ENCODE measurements at regions not wholly inside any gene's neighbourhood (a gene's known extent, or its start where the extent isn't known, plus 50 kb on each side); places are given as distances from the start of the nearest gene placed in this dataset.

GRCh38 chr7:35333265-35333664 lies 79.4 kb upstream of the TBX20 start:
- no peak for DNase-seq (ENCODE audit: low read depth in 6 of 9, low spot score in 9 of 9)
- Histone ChIP-seq H3K36me3 (ENCODE audit: control insufficient read depth in 2 of 2, insufficient read depth in 2 of 2, low read length in 1 of 2) (no peaks in the 10 kb centered on the region), H3K9me3 (ENCODE audit: control insufficient read depth in 2 of 2, insufficient read depth in 1 of 2, low read length in 1 of 2) (no peaks in the 10 kb centered on the region), H3K27me3 (ENCODE audit: control insufficient read depth in 2 of 2, insufficient read depth in 1 of 2, low read length in 1 of 2) (peaks cover 0 to 2% of the 10 kb centered on the region in 2 donors), H3K4me3 (ENCODE audit: low read length in 2 of 2) (no peak overlapping the region), H3K4me1 (ENCODE audit: control insufficient read depth in 2 of 2, insufficient read depth in 2 of 2, low read length in 2 of 2) (no peaks in the 10 kb centered on the region), H3K27ac (ENCODE audit: low read depth in 1 of 2, low read length in 1 of 2) (no peak overlapping the region)
- 95% methylated on average over 3 of the region's 3 CpGs for WGBS

- no peaks in the 10 kb centered on the region for H3K36me3 ChIP-seq (ENCODE audit: control insufficient read depth in 2 of 2, insufficient read depth in 2 of 2, low read length in 1 of 2)
- H3K27ac ChIP-seq (ENCODE audit: low read depth in 1 of 2, low read length in 1 of 2) = no peak overlapping the region
- no peaks in the 10 kb centered on the region for H3K9me3 ChIP-seq (ENCODE audit: control insufficient read depth in 2 of 2, insufficient read depth in 1 of 2, low read length in 1 of 2)
- peaks cover 0 to 2% of the 10 kb centered on the region in 2 donors for H3K27me3 ChIP-seq (ENCODE audit: control insufficient read depth in 2 of 2, insufficient read depth in 1 of 2, low read length in 1 of 2)
- 74% methylated on average over 20 of the region's 20 CpGs for WGBS
- no peak overlapping the region for H3K4me3 ChIP-seq (ENCODE audit: low read length in 2 of 2)
- H3K4me1 ChIP-seq (ENCODE audit: control insufficient read depth in 2 of 2, insufficient read depth in 2 of 2, low read length in 2 of 2) = no peaks in the 10 kb centered on the region
- no peak for DNase-seq (ENCODE audit: low read depth in 6 of 9, low spot score in 9 of 9)
Observed at GRCh38 chr7:35331730-35332678, 78.1 kb upstream of the TBX20 start.

DNA sequence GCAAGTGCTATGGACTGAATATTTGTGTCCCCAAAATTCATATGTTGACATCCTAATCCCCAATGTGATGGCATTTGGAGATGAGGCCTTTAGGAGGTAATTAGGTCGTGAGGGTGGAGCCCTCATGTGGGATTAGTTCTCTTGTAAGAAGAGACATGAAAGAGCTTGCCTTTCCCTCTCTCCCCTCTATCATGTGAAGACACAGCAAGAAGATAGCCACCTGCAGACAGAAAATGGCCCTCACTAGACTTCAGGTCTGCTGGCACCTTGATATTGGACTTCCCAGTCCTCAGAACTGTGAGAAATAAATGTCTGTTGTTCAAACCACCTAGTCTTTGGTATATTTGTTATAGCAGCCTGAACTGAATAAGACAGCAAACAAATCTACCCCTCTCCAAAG lies 75.1 kb upstream of the TBX20 start:
- WGBS = 85% methylated on average over 1 of the region's 1 CpG
- no peak for DNase-seq (ENCODE audit: low read depth in 6 of 9, low spot score in 9 of 9)
- H3K4me1 ChIP-seq (ENCODE audit: control insufficient read depth in 2 of 2, insufficient read depth in 2 of 2, low read length in 2 of 2) = no peaks in the 10 kb centered on the region

DNA sequence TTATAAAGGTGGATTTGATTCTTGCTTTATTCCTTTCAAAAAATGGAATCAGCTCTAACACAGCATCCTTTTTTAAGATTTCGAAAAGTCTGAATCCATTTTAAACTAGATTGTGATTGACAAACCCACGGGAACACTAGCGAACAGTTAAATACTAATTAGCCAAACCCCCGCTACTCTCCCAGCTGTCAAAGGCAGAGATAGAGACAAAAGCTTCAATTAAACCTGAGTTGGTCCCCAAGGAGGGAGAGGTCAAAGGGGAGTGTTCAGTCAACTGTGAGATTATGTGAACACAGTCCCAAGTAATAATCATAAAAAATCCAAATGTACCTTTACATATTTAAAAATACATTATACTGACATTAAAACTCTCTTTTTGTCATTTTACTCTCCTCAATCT lies 65.7 kb upstream of the TBX20 start:
- Histone ChIP-seq H3K4me1 (ENCODE audit: control insufficient read depth in 2 of 2, insufficient read depth in 2 of 2, low read length in 2 of 2) (no peaks in the 10 kb centered on the region), H3K27me3 (ENCODE audit: control insufficient read depth in 2 of 2, insufficient read depth in 1 of 2, low read length in 1 of 2) (no peaks in the 10 kb centered on the region), H3K27ac (ENCODE audit: low read depth in 1 of 2, low read length in 1 of 2) (no peak overlapping the region), H3K9me3 (ENCODE audit: control insufficient read depth in 2 of 2, insufficient read depth in 1 of 2, low read length in 1 of 2) (no peaks in the 10 kb centered on the region), H3K4me3 (ENCODE audit: low read length in 2 of 2) (no peak overlapping the region), H3K36me3 (ENCODE audit: control insufficient read depth in 2 of 2, insufficient read depth in 2 of 2, low read length in 1 of 2) (no peaks in the 10 kb centered on the region)
- DNase-seq (ENCODE audit: low read depth in 6 of 9, low spot score in 9 of 9) = no peak
- 94% methylated on average over 4 of the region's 4 CpGs for WGBS

More for the DNA sequence above, 75.1 kb upstream of the TBX20 start:
- no peak overlapping the region for H3K27ac ChIP-seq (ENCODE audit: low read depth in 1 of 2, low read length in 1 of 2)
- H3K36me3 ChIP-seq (ENCODE audit: control insufficient read depth in 2 of 2, insufficient read depth in 2 of 2, low read length in 1 of 2) = no peaks in the 10 kb centered on the region
- no peak overlapping the region for H3K4me3 ChIP-seq (ENCODE audit: low read length in 2 of 2)
- H3K9me3 ChIP-seq (ENCODE audit: control insufficient read depth in 2 of 2, insufficient read depth in 1 of 2, low read length in 1 of 2) = no peaks in the 10 kb centered on the region
- H3K27me3 ChIP-seq (ENCODE audit: control insufficient read depth in 2 of 2, insufficient read depth in 1 of 2, low read length in 1 of 2) = peaks cover 0 to 2% of the 10 kb centered on the region in 2 donors

GRCh38 chr7:35316549-35316948 lies 62.6 kb upstream of the TBX20 start:
- no peaks in the 10 kb centered on the region for H3K36me3 ChIP-seq (ENCODE audit: control insufficient read depth in 2 of 2, insufficient read depth in 2 of 2, low read length in 1 of 2)
- WGBS = 100% methylated on average over 1 of the region's 1 CpG
- no peak overlapping the region for H3K27ac ChIP-seq (ENCODE audit: low read depth in 1 of 2, low read length in 1 of 2)
- H3K4me3 ChIP-seq (ENCODE audit: low read length in 2 of 2) = no peak overlapping the region
- H3K27me3 ChIP-seq (ENCODE audit: control insufficient read depth in 2 of 2, insufficient read depth in 1 of 2, low read length in 1 of 2) = no peaks in the 10 kb centered on the region
- no peak for DNase-seq (ENCODE audit: low read depth in 6 of 9, low spot score in 9 of 9)
- no peaks in the 10 kb centered on the region for H3K9me3 ChIP-seq (ENCODE audit: control insufficient read depth in 2 of 2, insufficient read depth in 1 of 2, low read length in 1 of 2)
- no peaks in the 10 kb centered on the region for H3K4me1 ChIP-seq (ENCODE audit: control insufficient read depth in 2 of 2, insufficient read depth in 2 of 2, low read length in 2 of 2)

GRCh38 chr7:35315517-35315916 lies 61.6 kb upstream of the TBX20 start:
- no peak for DNase-seq (ENCODE audit: low read depth in 6 of 9, low spot score in 9 of 9)
- Histone ChIP-seq H3K27ac (ENCODE audit: low read depth in 1 of 2, low read length in 1 of 2) (no peak overlapping the region), H3K4me1 (ENCODE audit: control insufficient read depth in 2 of 2, insufficient read depth in 2 of 2, low read length in 2 of 2) (no peaks in the 10 kb centered on the region), H3K36me3 (ENCODE audit: control insufficient read depth in 2 of 2, insufficient read depth in 2 of 2, low read length in 1 of 2) (no peaks in the 10 kb centered on the region), H3K27me3 (ENCODE audit: control insufficient read depth in 2 of 2, insufficient read depth in 1 of 2, low read length in 1 of 2) (no peaks in the 10 kb centered on the region), H3K4me3 (ENCODE audit: low read length in 2 of 2) (no peak overlapping the region), H3K9me3 (ENCODE audit: control insufficient read depth in 2 of 2, insufficient read depth in 1 of 2, low read length in 1 of 2) (no peaks in the 10 kb centered on the region)
- 90% methylated on average over 2 of the region's 2 CpGs for WGBS

DNA sequence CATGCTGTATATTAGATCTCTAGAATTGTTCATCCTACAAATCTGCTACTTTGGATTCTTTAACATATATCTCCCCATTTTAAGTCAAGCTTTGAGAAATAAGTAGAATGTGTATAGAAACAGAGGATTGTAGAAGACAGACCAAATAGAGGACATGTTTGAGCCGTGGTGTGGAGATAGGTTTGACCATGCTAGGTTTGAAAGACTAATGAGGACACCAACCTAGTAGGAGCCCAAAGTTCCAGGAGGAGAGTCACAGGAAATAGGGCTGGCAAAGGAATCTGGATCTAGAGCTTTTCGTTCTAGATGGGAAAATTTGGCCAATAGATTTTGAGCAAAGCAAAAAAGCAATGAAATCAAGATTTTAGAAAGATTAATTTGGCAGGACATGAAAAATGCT lies 60.5 kb upstream of the TBX20 start:
- DNase-seq (ENCODE audit: low read depth in 6 of 9, low spot score in 9 of 9) = no peak
- no peaks in the 10 kb centered on the region for H3K36me3 ChIP-seq (ENCODE audit: control insufficient read depth in 2 of 2, insufficient read depth in 2 of 2, low read length in 1 of 2)
- whole genome bisulfite sequencing = 91% methylated on average over 2 of the region's 2 CpGs
- no peaks in the 10 kb centered on the region for H3K27me3 ChIP-seq (ENCODE audit: control insufficient read depth in 2 of 2, insufficient read depth in 1 of 2, low read length in 1 of 2)
- H3K9me3 ChIP-seq (ENCODE audit: control insufficient read depth in 2 of 2, insufficient read depth in 1 of 2, low read length in 1 of 2) = no peaks in the 10 kb centered on the region
- no peak overlapping the region for H3K27ac ChIP-seq (ENCODE audit: low read depth in 1 of 2, low read length in 1 of 2)
- no peaks in the 10 kb centered on the region for H3K4me1 ChIP-seq (ENCODE audit: control insufficient read depth in 2 of 2, insufficient read depth in 2 of 2, low read length in 2 of 2)
- H3K4me3 ChIP-seq (ENCODE audit: low read length in 2 of 2) = no peak overlapping the region

GRCh38 chr7:35313575-35313974 lies 59.7 kb upstream of the TBX20 start:
- no peaks in the 10 kb centered on the region for H3K4me1 ChIP-seq (ENCODE audit: control insufficient read depth in 2 of 2, insufficient read depth in 2 of 2, low read length in 2 of 2)
- H3K9me3 ChIP-seq (ENCODE audit: control insufficient read depth in 2 of 2, insufficient read depth in 1 of 2, low read length in 1 of 2) = no peaks in the 10 kb centered on the region
- H3K27me3 ChIP-seq (ENCODE audit: control insufficient read depth in 2 of 2, insufficient read depth in 1 of 2, low read length in 1 of 2) = no peaks in the 10 kb centered on the region
- DNase-seq (ENCODE audit: low read depth in 6 of 9, low spot score in 9 of 9) = no peak
- 79% methylated on average over 1 of the region's 1 CpG for WGBS
- no peak overlapping the region for H3K4me3 ChIP-seq (ENCODE audit: low read length in 2 of 2)
- no peak overlapping the region for H3K27ac ChIP-seq (ENCODE audit: low read depth in 1 of 2, low read length in 1 of 2)
- no peaks in the 10 kb centered on the region for H3K36me3 ChIP-seq (ENCODE audit: control insufficient read depth in 2 of 2, insufficient read depth in 2 of 2, low read length in 1 of 2)

Measured in thymus (tissue), 11 donors.